DMS53 treated with DMSO at 0.1 percent for 48 hours (cell line): ENCODE measurements at regions not wholly inside any gene's neighbourhood (a gene's known extent, or its start where the extent isn't known, plus 50 kb on each side); places are given as distances from the start of the nearest gene placed in this dataset.

Experiments used
- DNase-seq: peaks from one replicate; lab custom pipeline; 2025; ENCODE audit not compliant: unreplicated experiment; lab: John Stamatoyannopoulos, UW

DNA sequence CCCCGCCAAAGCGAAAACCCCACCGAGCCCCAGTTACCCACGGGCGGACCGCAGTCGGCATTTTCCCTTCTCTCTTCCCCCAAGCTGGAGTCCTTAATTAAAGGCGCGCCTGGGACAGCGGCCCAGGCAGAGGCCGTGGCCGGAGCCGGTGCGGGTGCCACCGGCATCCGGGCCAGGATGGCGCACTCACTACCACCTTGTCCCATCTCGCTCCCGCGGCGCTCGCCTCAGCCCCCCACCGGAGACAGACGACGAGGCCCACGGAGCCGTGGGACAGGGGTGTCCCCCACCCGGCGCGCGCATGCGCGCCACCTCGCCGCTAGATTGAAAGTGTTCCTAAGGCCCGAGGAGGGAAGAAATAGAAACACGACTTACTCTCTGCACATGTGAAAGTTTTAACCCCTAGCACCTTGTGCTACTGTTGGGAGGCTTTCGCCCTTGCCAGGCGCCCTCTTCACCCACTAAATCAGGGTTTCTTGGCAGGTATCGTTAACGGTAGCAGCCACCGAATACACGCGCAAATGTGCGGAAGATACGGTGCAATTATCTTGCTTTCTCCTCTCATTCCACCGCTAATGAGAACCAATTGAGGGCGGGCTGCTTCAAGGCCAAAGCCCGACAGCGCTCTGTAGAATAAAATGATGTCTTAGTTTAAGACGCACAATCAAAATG lies 64.3 kb upstream of the CCDC160 start:
- peak; percentile 22 for DNase-seq

GRCh38 chrX:134173541-134174272 lies 63.3 kb upstream of the CCDC160 start:
- no peak for DNase-seq

DNA sequence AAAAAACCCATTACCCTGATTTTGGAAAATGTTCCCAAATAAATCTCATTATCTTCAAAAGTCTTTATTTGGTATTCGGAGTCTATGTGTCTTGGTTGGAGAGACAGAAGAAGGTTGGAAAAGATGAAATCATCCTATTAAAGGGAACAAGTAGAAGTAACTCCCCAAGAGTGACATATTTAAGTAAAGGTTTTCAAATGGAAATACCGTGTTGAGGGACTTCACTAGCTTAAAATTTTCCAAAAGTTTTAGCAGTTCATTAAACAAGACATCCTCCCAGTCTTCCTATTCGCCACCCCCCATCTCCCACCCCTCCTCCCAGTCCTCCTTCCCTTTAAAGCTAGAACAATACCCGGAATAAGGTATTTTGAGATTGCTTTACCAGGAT lies 62.7 kb upstream of the CCDC160 start:
- no peak for DNase-seq

GRCh38 chrX:134174859-134175258 lies 62.1 kb upstream of the CCDC160 start:
- no peak for DNase-seq

- DNase-seq = no peak
Observed at GRCh38 chrX:134177527-134177926, 59.5 kb upstream of the CCDC160 start.

- no peak for DNase-seq
Observed at GRCh38 chrX:134180601-134181274, 56.2 kb upstream of the CCDC160 start.

DNA sequence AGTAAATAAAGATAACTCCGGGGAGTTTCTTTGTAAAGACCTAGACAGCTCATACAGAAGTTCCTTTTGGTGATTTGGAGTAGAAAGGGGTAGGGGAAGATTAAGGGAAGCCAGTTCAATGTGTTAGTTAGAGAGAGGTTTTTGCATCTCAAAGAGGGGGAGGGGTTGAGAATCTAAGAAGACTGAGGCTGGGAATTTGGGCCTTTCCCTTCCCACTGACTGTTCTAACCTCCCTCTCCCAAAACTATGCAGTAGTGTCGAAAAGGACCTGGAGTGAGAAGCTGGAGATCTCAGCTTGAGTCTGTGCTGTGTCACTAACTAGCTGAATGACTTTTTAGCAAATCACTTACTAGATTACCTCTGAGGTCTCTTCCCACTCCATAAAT lies 55.7 kb upstream of the CCDC160 start:
- DNase-seq = no peak

DNA sequence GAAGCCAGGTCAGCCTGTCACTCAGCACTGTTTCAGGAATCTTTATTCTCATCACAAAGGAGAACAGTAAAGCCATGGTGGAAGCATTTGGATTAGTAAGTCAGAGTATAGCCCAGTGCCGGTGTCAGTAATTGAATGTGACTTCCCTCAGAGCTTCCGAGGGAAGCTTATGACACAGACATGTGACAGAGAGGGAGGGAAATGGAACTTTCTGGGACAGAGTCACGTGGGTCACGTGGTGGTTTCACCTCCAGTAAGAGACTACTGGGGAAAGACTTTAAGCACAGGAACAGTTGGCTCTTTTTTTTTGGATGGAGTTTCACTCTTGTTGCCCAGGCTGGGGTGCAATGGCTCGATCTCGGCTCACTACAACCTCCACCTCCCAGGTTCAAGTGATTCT lies 53.3 kb upstream of the CCDC160 start:
- no peak for DNase-seq

DNA sequence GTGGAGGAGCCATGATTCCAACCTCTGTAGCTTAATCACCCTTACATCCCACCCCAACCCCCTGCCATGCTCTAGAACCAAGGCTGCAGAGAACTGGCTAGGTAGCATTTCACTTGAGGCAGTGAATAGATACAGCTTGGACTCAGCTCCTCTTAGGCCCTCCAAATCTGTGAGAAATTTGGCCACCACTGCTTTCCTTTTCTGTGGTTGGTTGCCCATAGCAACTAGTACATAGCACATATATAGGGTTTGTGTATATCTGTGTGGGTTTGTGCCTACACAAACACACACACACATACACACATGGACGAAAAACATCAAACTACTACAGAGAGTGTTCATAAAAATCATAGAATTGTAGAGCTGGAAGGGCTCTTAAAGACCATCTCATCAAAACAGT lies 52.0 kb upstream of the CCDC160 start:
- DNase-seq = no peak

DNA sequence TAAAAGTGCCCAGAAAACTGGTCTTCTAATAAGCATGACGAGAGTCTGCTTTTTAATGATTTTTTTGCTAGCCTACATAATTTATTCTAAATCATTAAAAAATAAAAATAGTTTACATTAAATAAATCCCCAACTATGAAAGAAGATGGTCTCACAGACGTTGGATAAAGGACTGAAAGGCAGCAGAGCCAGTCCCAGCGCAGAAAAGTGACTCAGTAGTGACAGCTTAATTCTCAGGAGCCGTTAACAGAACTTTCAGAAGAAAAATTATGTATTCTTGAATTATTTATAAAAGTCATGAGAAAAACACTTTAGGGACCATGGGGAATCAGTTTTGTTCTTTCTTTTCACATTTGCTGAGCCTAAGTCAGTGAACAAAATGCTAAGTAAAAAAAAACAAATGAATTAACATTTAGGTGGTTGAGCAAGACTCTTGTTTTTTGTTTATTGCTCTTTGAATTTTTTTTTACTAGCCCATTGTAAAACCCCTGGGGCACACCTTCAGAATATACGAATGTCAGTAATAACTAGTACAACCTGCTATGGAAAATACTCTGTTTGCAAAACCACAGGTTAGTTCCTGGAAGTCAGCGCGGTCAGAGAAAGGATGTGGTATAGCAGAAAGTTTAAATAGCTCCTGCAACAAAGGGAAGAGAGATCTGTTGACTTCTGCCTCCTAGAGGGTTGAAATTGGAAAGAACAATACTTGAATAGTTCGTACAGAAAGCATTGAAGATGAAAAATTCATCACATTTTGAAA lies 50.4 kb upstream of the CCDC160 start:
- DNase-seq = no peak
